HEK293 (cell line): ENCODE measurements at regions not wholly inside any gene's neighbourhood (a gene's known extent, or its start where the extent isn't known, plus 50 kb on each side); places are given as distances from the start of the nearest gene placed in this dataset.

ENCODE experiments used
- CTCF ChIA-PET: fragments of 350-600 bp; formaldehyde crosslinking; extraction: SDS; loops from one replicate; lab custom pipeline; 2021; ENCODE audit warnings: antibody characterized with exemption; lab: Yijun Ruan, JAX
- POLR2A ChIA-PET: fragments of 300-600 bp; formaldehyde crosslinking; extraction: SDS; loops from one replicate; lab custom pipeline; 2020; ENCODE audit warnings: antibody characterized with exemption, inconsistent platforms; lab: Yijun Ruan, JAX
- H3K27ac ChIP-seq: fragments of 200-500 bp; sonication (Bioruptor generic); 2 replicates; pipeline ENCODE4 v1.5.1; 2014; ENCODE audit warnings: low read depth, low read length, control low read depth, inconsistent platforms; ENCODE audit errors: extremely low read depth
- H3K36me3 ChIP-seq, 2 experiments: fragments of 200-500 bp in 1 of 2; sonication (Bioruptor generic) in 1 of 2; 1 replicate in 1 of 2; 2 replicates in 1 of 2; pipeline ENCODE4 v1.5.1; 2014 to 2017; ENCODE audit warnings: inconsistent platforms in 2 of 2, low read length in 2 of 2; ENCODE audit not compliant: control insufficient read depth in 2 of 2, insufficient read depth in 1 of 2
- H3K4me1 ChIP-seq: fragments of 200-500 bp; sonication (Bioruptor generic); 2 replicates; pipeline ENCODE4 v1.5.1; 2014; ENCODE audit warnings: mild to moderate bottlenecking, low read length, inconsistent platforms; ENCODE audit not compliant: control insufficient read depth, insufficient read depth
- H3K4me3 ChIP-seq: 2 replicates; pipeline ENCODE4 v1.5.1; 2011; ENCODE audit warnings: low read depth, mild to moderate bottlenecking, control low read depth, low read length, moderate library complexity
- H3K9me3 ChIP-seq: fragments of 200-500 bp; sonication (Bioruptor generic); 2 replicates; pipeline ENCODE4 v1.5.1; 2014; ENCODE audit warnings: low read depth, low read length, inconsistent platforms; ENCODE audit not compliant: control insufficient read depth, insufficient read depth
- FEZF1 ChIP-seq: fragments of 450-650 bp; formaldehyde crosslinking; IDR thresholded peaks from 2 replicates; pipeline ENCODE4 v1.5.1; 2016; ENCODE audit warnings: missing biosample characterization, missing genetic modification characterization
- GLIS1 ChIP-seq: fragments of 450-650 bp; formaldehyde crosslinking; IDR thresholded peaks from 2 replicates; pipeline ENCODE4 v1.5.1; 2016; ENCODE audit warnings: missing biosample characterization, missing genetic modification characterization
- HIC1 ChIP-seq: fragments of 450-650 bp; formaldehyde crosslinking; IDR thresholded peaks from 2 replicates; pipeline ENCODE4 v1.5.1; 2016; ENCODE audit warnings: missing biosample characterization, missing genetic modification characterization
- HOXC10 ChIP-seq: sonication (generic); formaldehyde crosslinking; IDR thresholded peaks from 2 replicates; pipeline ENCODE4 v1.8.1; 2023; ENCODE audit warnings: mild to moderate bottlenecking, missing genetic modification reagents
- KLF1 ChIP-seq: fragments of 450-650 bp; formaldehyde crosslinking; IDR thresholded peaks from 2 replicates; pipeline ENCODE4 v1.5.1; 2016; ENCODE audit warnings: missing biosample characterization, missing genetic modification characterization
- SETDB1 ChIP-seq: IDR thresholded peaks from one replicate; pipeline ENCODE4 v1.6.1; 2017; ENCODE audit warnings: mild to moderate bottlenecking, low read length, moderate library complexity, mixed read lengths; ENCODE audit not compliant: insufficient read length
- ZBTB1 ChIP-seq: fragments of 450-650 bp; formaldehyde crosslinking; IDR thresholded peaks from 2 replicates; pipeline ENCODE4 v1.5.1; 2016; ENCODE audit warnings: missing biosample characterization, missing genetic modification characterization
- ZBTB17 ChIP-seq: fragments of 450-650 bp; formaldehyde crosslinking; IDR thresholded peaks from 2 replicates; pipeline ENCODE4 v1.5.1; 2016; ENCODE audit warnings: missing biosample characterization, missing genetic modification characterization
- ZBTB8A ChIP-seq: fragments of 450-650 bp; formaldehyde crosslinking; IDR thresholded peaks from 2 replicates; pipeline ENCODE4 v1.5.1; 2016; ENCODE audit warnings: missing biosample characterization, missing genetic modification characterization
- ZFHX2 ChIP-seq: fragments of 450-650 bp; formaldehyde crosslinking; conservative IDR thresholded peaks from 2 replicates; pipeline ENCODE4 v1.5.1; 2016; ENCODE audit warnings: missing biosample characterization, missing genetic modification characterization
- ZFP37 ChIP-seq: fragments of 450-650 bp; formaldehyde crosslinking; IDR thresholded peaks from 2 replicates; pipeline ENCODE4 v1.5.1; 2016; ENCODE audit warnings: missing biosample characterization, missing genetic modification characterization
- ZNF174 ChIP-seq: fragments of 450-650 bp; formaldehyde crosslinking; IDR thresholded peaks from 2 replicates; pipeline ENCODE4 v1.5.0; 2017; ENCODE audit warnings: missing biosample characterization, mild to moderate bottlenecking, missing genetic modification characterization
- ZNF274 ChIP-seq, 2 experiments: fragments of 200-500 bp in 1 of 2; fragments of 450-650 bp in 1 of 2; sonication (Bioruptor generic) in 1 of 2; formaldehyde crosslinking in 1 of 2; IDR thresholded peaks; 2 replicates each; pipeline versions ENCODE4 v1.5.1 to v1.6.1; 2014 to 2016; ENCODE audit warnings: borderline replicate concordance in 1 of 2, inconsistent platforms in 1 of 2, low read length in 1 of 2, missing biosample characterization in 1 of 2, missing genetic modification characterization in 1 of 2
- ZNF335 ChIP-seq: fragments of 450-650 bp; formaldehyde crosslinking; conservative IDR thresholded peaks from 2 replicates; pipeline ENCODE4 v1.5.1; 2016; ENCODE audit warnings: missing biosample characterization, missing genetic modification characterization
- ZNF394 ChIP-seq: fragments of 450-650 bp; formaldehyde crosslinking; IDR thresholded peaks from 2 replicates; pipeline ENCODE4 v1.5.1; 2016; ENCODE audit warnings: missing biosample characterization, missing genetic modification characterization, mild to moderate bottlenecking, moderate library complexity, borderline replicate concordance
- ZNF416 ChIP-seq: fragments of 450-650 bp; formaldehyde crosslinking; IDR thresholded peaks from 2 replicates; pipeline ENCODE4 v1.5.1; 2016; ENCODE audit warnings: missing biosample characterization, missing genetic modification characterization
- ZNF610 ChIP-seq: fragments of 450-650 bp; formaldehyde crosslinking; IDR thresholded peaks from 2 replicates; pipeline ENCODE4 v1.5.1; 2016; ENCODE audit warnings: missing biosample characterization, missing genetic modification characterization, borderline replicate concordance
- ZNF658 ChIP-seq: fragments of 450-650 bp; formaldehyde crosslinking; IDR thresholded peaks from 2 replicates; pipeline ENCODE4; 2016; ENCODE audit warnings: missing biosample characterization, missing genetic modification characterization
- ZNF664 ChIP-seq: fragments of 450-650 bp; formaldehyde crosslinking; IDR thresholded peaks from 2 replicates; pipeline ENCODE4 v1.5.1; 2016; ENCODE audit warnings: missing biosample characterization, missing genetic modification characterization
- ZNF792 ChIP-seq: fragments of 450-650 bp; formaldehyde crosslinking; IDR thresholded peaks from 2 replicates; pipeline ENCODE4 v1.5.1; 2016; ENCODE audit warnings: missing biosample characterization, missing genetic modification characterization
- ZNF830 ChIP-seq: fragments of 450-650 bp; IDR thresholded peaks from 2 replicates; pipeline ENCODE4 v1.5.0; 2018; ENCODE audit warnings: missing biosample characterization, missing genetic modification characterization, low read depth, mild to moderate bottlenecking, moderate library complexity
- ZSCAN16 ChIP-seq: fragments of 450-650 bp; formaldehyde crosslinking; IDR thresholded peaks from 2 replicates; pipeline ENCODE4 v1.5.1; 2016; ENCODE audit warnings: missing biosample characterization, missing genetic modification characterization
- ZSCAN18 ChIP-seq: fragments of 450-650 bp; formaldehyde crosslinking; IDR thresholded peaks from 2 replicates; pipeline ENCODE4 v1.5.1; 2016; ENCODE audit warnings: missing biosample characterization, missing genetic modification characterization
- TF ChIP-seq, protein P1 (sequence below): fragments of 450-650 bp; formaldehyde crosslinking; IDR thresholded peaks from 2 replicates; pipeline ENCODE4 v1.5.1; 2017; ENCODE audit warnings: missing biosample characterization, missing genetic modification characterization
- TF ChIP-seq, protein P2 (sequence below): fragments of 450-650 bp; formaldehyde crosslinking; IDR thresholded peaks from 2 replicates; pipeline ENCODE4 v1.5.1; 2016; ENCODE audit warnings: missing biosample characterization, missing genetic modification characterization
- TF ChIP-seq, protein P3 (sequence below): fragments of 450-650 bp; formaldehyde crosslinking; IDR thresholded peaks from 2 replicates; pipeline ENCODE4 v1.5.1; 2016; ENCODE audit warnings: missing biosample characterization, missing genetic modification characterization

DNA sequence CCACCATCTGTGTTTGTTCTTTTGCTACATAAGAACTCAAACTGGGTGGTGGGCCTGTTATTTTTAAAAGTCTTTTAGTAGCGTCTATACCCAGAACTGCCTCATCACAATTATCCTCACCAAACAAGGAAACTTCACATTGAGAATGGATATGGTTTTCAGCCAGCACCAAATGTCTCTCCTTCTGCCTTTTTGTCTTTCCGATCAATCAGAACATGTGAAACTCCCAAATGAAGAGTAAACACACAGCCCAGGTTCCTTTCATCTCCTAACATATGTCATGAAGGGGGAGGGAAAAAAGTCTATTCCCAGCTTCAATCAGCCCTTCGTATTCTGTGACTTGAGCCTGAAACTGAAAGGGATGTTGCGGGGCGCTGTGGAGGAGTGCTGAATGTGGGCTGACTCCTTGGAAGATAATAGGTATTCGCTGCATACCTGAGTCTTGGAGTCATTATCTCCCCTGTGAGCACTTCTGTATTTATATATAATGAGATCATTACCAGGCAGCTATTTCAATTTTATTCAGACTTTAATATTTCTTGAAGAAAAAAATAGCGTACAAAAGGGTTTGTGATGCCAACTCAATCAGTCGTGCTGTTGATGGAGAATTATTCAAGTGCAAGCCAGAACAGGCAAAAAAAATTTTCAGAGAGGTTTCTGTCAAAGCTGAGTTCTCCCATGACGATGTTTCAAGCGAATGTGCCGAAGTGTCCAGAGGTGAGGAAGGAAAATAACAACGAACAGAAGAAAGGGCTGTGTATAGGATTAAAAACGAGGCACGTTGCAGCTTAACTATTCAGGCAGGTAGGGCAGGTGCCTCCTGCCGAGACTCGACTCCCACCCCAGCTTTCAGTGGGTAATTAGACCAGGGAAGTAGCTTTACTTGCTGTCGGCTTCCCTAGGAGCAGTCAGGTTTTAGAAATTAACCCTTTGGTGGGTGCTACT lies 163.9 kb upstream of the NOCT start:
- CTCF ChIA-PET, result interaction anchor here (0.6 to 0.7 kb wide), 2 partner anchors 57 to 697 kb away, joined by 3 read pairs; no protein-coding TSS in a partner anchor
- H3K27ac ChIP-seq, result no peak overlapping the region

More for the DNA sequence above, 163.9 kb upstream of the NOCT start:
- no peaks in the 10 kb centered on the region for H3K9me3 ChIP-seq
- H3K4me3 ChIP-seq, result peak overlapping the region; percentile 25
- POLR2A ChIA-PET, result no interaction called here
- no peaks in the 10 kb centered on the region for H3K36me3 ChIP-seq
- H3K4me1 ChIP-seq, result no peaks in the 10 kb centered on the region
- TF ChIP-seq ZSCAN18 (tag by site-specific recombination) (no peak), ZNF658 (tag by site-specific recombination) (no peak), HOXC10 (no peak), GLIS1 (0 out of 2 replicates have a peak, but pooled peaks have one; percentile 10), KLF1 (no peak), ZBTB1 (tag by site-specific recombination) (no peak), ZFP37 (tag by site-specific recombination) (no peak), ZNF792 (tag by site-specific recombination) (no peak), ZBTB8A (tag by site-specific recombination) (no peak), FEZF1 (no peak), ZNF664 (tag by site-specific recombination) (no peak), ZNF274 (IDR thresholded peaks at IDR 0.05; ENCODE audit: low read length) (no peak), ZNF274 (tag by site-specific recombination; IDR thresholded peaks at IDR 0.05; ENCODE audit: borderline replicate concordance) (no peak), ZNF830 (tag by site-specific recombination) (no peak), ZNF610 (tag by site-specific recombination) (no peak), ZSCAN16 (tag by site-specific recombination) (no peak), SETDB1 (no peak), ZNF174 (tag by site-specific recombination) (no peak), ZNF335 (no peak; the same call in 1 of the 2 replicates), ZFHX2 (tag by site-specific recombination) (peak; percentile 31; the same call in 1 of the 2 replicates), HIC1 (tag by site-specific recombination) (no peak), ZNF394 (no peak), ZBTB17 (tag by site-specific recombination) (peak; percentile 61), ZNF416 (tag by site-specific recombination) (no peak)
- TF ChIP-seq, protein P1, sequence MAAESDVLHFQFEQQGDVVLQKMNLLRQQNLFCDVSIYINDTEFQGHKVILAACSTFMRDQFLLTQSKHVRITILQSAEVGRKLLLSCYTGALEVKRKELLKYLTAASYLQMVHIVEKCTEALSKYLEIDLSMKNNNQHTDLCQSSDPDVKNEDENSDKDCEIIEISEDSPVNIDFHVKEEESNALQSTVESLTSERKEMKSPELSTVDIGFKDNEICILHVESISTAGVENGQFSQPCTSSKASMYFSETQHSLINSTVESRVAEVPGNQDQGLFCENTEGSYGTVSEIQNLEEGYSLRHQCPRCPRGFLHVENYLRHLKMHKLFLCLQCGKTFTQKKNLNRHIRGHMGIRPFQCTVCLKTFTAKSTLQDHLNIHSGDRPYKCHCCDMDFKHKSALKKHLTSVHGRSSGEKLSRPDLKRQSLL (tag by site-specific recombination), result no peak
- TF ChIP-seq, protein P2, sequence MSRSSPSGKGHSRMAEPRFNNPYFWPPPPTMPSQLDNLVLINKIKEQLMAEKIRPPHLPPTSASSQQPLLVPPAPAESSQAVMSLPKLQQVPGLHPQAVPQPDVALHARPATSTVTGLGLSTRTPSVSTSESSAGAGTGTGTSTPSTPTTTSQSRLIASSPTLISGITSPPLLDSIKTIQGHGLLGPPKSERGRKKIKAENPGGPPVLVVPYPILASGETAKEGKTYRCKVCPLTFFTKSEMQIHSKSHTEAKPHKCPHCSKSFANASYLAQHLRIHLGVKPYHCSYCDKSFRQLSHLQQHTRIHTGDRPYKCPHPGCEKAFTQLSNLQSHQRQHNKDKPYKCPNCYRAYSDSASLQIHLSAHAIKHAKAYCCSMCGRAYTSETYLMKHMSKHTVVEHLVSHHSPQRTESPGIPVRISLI (tag by site-specific recombination), result no peak
- TF ChIP-seq, protein P3, sequence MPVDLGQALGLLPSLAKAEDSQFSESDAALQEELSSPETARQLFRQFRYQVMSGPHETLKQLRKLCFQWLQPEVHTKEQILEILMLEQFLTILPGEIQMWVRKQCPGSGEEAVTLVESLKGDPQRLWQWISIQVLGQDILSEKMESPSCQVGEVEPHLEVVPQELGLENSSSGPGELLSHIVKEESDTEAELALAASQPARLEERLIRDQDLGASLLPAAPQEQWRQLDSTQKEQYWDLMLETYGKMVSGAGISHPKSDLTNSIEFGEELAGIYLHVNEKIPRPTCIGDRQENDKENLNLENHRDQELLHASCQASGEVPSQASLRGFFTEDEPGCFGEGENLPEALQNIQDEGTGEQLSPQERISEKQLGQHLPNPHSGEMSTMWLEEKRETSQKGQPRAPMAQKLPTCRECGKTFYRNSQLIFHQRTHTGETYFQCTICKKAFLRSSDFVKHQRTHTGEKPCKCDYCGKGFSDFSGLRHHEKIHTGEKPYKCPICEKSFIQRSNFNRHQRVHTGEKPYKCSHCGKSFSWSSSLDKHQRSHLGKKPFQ (tag by site-specific recombination), result no peak
